Vagina (tissue), 2 donors: ENCODE measurements at regions not wholly inside any gene's neighbourhood (a gene's known extent, or its start where the extent isn't known, plus 50 kb on each side); places are given as distances from the start of the nearest gene placed in this dataset.

Experiments
- DNase-seq, 2 donors: peaks; one replicate each; pipeline ENCODE4 v3.0.0-alpha.2; 2017; ENCODE audit errors: extremely low spot score in 2 of 2
- H3K27ac ChIP-seq: fragments of 200-600 bp; sonication (generic); one replicate; pipeline ENCODE4 v1.5.1; 2019
- H3K27me3 ChIP-seq: fragments of 200-600 bp; sonication (generic); one replicate; pipeline ENCODE4 v1.5.1; 2019
- H3K36me3 ChIP-seq, 2 donors: fragments of 200-600 bp; sonication (generic); one replicate each; pipeline ENCODE4 v1.5.1; 2017 to 2019
- H3K4me1 ChIP-seq: fragments of 200-600 bp; sonication (generic); one replicate; pipeline ENCODE4 v1.5.1; 2019
- H3K4me3 ChIP-seq, 2 donors: fragments of 200-600 bp; sonication (generic); 1 replicate in 1 of 2; 2 replicates in 1 of 2; pipeline ENCODE4 v1.5.1; 2016 to 2019
- H3K9me3 ChIP-seq: fragments of 200-600 bp; sonication (generic); one replicate; pipeline ENCODE4 v1.5.1; 2019
- POLR2A ChIP-seq, 2 donors: fragments of 450-650 bp; IDR thresholded peaks; one replicate each; pipeline ENCODE4 v1.6.1; 2017; ENCODE audit warnings: antibody characterized with exemption in 2 of 2, mild to moderate bottlenecking in 2 of 2, moderate library complexity in 2 of 2
- POLR2AphosphoS5 ChIP-seq, 2 donors: sonication (generic); formaldehyde crosslinking; IDR thresholded peaks; one replicate each; pipeline ENCODE4 v1.9.0; 2017; ENCODE audit warnings: antibody characterized with exemption in 2 of 2, mild to moderate bottlenecking in 2 of 2, low read depth in 1 of 2; ENCODE audit not compliant: insufficient read depth in 1 of 2
- intact Hi-C: fragments of 100-400 bp; cut with DNase I; formaldehyde crosslinking; loops from one replicate; pipeline ENCODE4 v1.15.1; 2023
- TF ChIP-seq, protein P1 (sequence below), 3 experiments: fragments of 450-650 bp in 2 of 3; fragments of 200-600 bp in 1 of 3; sonication (generic) in 1 of 3; IDR thresholded peaks; one replicate each; pipeline ENCODE4 v1.5.1; 2017 to 2019; ENCODE audit warnings: antibody characterized with exemption in 3 of 3, mild to moderate bottlenecking in 2 of 3, moderate library complexity in 2 of 3

DNA sequence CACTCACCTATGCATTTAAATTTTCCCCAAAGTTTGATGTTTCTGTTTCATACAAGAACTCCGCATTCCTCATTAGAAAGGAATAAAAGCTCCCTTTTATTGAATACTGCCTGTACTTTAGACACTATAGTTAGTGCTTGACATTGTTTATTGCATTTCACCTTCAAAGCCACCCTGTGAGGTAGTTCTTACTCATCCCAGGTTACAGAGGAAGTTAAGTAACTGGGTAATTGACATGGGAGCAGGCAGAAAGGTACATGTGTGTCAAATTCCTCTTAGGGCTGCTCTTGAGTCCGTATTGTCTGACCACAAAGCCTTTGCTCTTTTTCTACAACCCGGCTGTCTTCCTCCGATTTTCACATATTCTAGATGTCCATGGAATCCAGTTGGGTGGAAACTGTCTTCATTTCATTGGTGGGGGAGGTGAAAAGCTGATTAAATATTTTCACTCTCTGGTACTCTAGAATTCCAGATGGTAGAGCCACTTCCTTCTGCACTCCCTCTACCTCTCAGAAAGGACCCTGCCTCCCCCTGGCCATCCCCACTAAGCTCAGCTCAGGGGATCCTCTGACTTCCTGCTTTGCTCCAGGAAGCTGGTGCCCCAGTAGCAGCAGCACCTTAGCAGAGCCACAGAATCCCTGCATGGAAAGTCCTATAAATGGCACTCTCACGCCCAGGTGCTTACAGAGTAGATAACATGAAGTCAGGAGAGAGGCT lies 319.2 kb downstream of the LRATD1 start:
- no peak for DNase-seq
- TF ChIP-seq, protein P1, sequence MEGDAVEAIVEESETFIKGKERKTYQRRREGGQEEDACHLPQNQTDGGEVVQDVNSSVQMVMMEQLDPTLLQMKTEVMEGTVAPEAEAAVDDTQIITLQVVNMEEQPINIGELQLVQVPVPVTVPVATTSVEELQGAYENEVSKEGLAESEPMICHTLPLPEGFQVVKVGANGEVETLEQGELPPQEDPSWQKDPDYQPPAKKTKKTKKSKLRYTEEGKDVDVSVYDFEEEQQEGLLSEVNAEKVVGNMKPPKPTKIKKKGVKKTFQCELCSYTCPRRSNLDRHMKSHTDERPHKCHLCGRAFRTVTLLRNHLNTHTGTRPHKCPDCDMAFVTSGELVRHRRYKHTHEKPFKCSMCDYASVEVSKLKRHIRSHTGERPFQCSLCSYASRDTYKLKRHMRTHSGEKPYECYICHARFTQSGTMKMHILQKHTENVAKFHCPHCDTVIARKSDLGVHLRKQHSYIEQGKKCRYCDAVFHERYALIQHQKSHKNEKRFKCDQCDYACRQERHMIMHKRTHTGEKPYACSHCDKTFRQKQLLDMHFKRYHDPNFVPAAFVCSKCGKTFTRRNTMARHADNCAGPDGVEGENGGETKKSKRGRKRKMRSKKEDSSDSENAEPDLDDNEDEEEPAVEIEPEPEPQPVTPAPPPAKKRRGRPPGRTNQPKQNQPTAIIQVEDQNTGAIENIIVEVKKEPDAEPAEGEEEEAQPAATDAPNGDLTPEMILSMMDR (IDR thresholded peaks at IDR 0.05) = no peak
- TF ChIP-seq POLR2A (IDR thresholded peaks at IDR 0.05) (no peak), POLR2AphosphoS5 (IDR thresholded peaks at IDR 0.05; ENCODE audit: insufficient read depth in 1 of 2, low read depth in 1 of 2) (no peak)
- intact Hi-C loops = no loop called here

DNA sequence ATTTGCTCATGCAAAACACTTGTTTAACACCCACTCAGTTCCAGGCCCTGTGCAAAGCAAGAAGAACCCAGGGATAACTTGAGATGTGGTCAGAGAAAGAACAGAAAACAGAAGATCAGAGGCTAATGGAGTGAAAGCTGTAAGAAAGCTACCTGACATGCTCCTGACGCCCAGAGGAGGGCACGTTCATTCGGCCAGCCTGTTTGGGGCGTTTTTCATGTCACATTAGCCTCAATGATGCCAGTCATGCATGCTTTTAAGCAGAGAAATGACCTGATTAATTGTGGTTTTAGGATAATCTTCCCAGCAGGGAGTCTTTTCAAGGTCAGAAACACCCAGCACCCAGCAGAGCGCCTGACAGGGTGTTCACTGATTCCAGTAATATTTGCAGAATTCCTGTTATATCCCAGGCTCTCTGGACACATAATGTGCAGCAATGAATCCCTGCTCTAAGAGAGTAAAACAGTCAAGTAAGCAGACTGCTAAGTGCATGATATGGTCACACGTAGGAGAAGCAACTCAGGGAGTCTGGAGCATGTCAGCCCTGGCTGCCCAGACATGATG lies 320.0 kb downstream of the LRATD1 start:
- Histone ChIP-seq H3K4me3 (no peak overlapping the region), H3K9me3 (no peaks in the 10 kb centered on the region), H3K4me1 (no peaks in the 10 kb centered on the region), H3K36me3 (no peaks in the 10 kb centered on the region), H3K27me3 (no peaks in the 10 kb centered on the region), H3K27ac (no peak overlapping the region)
- no peak for DNase-seq
- intact Hi-C loops = no loop called here
- no peak for TF ChIP-seq POLR2A (IDR thresholded peaks at IDR 0.05)
- TF ChIP-seq, protein P1 (IDR thresholded peaks at IDR 0.05) = no peak
- no peak for TF ChIP-seq POLR2AphosphoS5 (IDR thresholded peaks at IDR 0.05; ENCODE audit: insufficient read depth in 1 of 2, low read depth in 1 of 2)

More for the DNA sequence above, 319.2 kb downstream of the LRATD1 start:
- Histone ChIP-seq H3K4me3 (no peak overlapping the region), H3K36me3 (no peaks in the 10 kb centered on the region), H3K9me3 (no peaks in the 10 kb centered on the region), H3K27me3 (no peaks in the 10 kb centered on the region), H3K4me1 (no peaks in the 10 kb centered on the region), H3K27ac (no peak overlapping the region)

DNA sequence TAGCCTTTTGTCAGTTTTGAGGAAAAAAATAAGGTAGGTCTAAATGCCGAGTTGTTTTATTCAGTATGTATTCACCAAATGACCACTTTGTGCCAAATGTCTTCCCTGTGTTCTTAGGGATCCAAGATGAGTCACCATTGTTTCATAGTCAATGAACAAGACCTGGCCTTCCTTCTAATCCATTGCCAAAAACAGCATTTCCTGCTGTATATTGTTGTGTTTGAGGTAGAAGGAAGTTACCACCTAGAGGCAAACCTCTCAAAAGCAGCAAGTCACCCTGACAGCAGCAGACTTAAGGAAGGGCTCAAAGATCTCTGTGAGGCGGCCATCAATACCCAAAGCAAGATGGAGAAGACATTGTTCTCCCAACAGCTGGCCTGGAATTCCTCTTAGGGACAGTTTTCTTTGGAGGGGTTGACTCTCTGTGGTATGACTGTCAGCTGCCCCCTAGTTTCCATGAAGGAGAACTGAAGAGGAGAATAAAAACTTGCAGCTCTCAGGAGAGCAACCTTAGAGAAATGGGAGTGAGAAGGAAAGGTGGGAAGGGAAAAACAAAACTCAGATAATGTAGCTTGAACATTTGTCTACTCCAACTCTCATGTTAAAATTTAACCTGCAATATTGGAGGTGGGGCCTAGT lies 328.3 kb downstream of the LRATD1 start:
- no peaks in the 10 kb centered on the region for H3K27me3 ChIP-seq
- TF ChIP-seq, protein P1 (IDR thresholded peaks at IDR 0.05) = no peak
- TF ChIP-seq POLR2AphosphoS5 (IDR thresholded peaks at IDR 0.05; ENCODE audit: insufficient read depth in 1 of 2, low read depth in 1 of 2) = no peak
- no peak for TF ChIP-seq POLR2A (IDR thresholded peaks at IDR 0.05)
- intact Hi-C loops = no loop called here
- no peaks in the 10 kb centered on the region for H3K9me3 ChIP-seq
- no peak overlapping the region for H3K4me3 ChIP-seq
- DNase-seq = no peak
- no peaks in the 10 kb centered on the region for H3K4me1 ChIP-seq
- H3K36me3 ChIP-seq = no peaks in the 10 kb centered on the region
- no peak overlapping the region for H3K27ac ChIP-seq

DNA sequence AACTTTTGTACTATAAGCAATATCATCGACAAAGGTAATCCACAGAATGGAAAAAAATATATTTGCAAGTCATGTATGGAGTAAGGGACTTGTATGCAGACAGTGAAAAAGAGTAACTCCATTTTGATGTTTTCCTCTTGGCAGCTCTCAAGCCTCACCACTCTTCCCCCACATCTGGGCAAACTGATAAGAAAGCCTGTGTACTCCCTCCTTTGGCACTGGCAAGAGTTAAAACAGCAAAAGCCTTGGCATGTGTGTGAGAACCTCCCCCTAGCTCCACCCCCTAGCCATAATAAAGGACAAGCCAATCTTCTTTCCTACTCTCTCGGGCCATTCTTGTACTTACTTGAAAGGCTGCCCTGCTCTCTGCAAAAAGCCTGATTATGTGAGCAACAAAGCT lies 335.2 kb downstream of the LRATD1 start:
- Histone ChIP-seq H3K27ac (no peak overlapping the region), H3K36me3 (no peaks in the 10 kb centered on the region), H3K9me3 (no peaks in the 10 kb centered on the region), H3K4me3 (no peak overlapping the region), H3K27me3 (no peaks in the 10 kb centered on the region), H3K4me1 (no peaks in the 10 kb centered on the region)
- TF ChIP-seq, protein P1 (IDR thresholded peaks at IDR 0.05) = no peak
- TF ChIP-seq POLR2A (IDR thresholded peaks at IDR 0.05) = no peak
- no peak for TF ChIP-seq POLR2AphosphoS5 (IDR thresholded peaks at IDR 0.05; ENCODE audit: insufficient read depth in 1 of 2, low read depth in 1 of 2)
- no peak for DNase-seq
- intact Hi-C loops = no loop called here

DNA sequence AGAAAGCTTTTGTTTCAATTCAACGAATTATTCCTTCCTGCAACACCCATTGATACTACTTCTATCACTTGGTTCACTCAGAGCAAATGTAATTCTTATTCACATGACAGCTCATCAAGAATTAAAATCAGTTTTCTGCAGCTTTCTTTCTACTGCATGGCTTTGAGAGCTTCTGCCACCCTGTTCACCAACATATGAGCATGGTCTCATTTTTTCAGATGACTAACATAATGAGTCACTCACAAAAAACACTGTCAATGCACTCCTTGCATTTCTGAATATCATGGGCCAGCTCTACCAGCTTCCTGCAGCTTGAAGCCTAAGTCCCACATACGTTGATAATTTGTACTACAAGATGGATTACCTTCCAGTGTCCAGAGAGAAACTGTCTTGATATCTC lies 342.9 kb downstream of the LRATD1 start:
- no peak for DNase-seq

More for the DNA sequence above, 342.9 kb downstream of the LRATD1 start:
- H3K4me1 ChIP-seq = no peaks in the 10 kb centered on the region
- H3K27ac ChIP-seq = no peak overlapping the region
- no peaks in the 10 kb centered on the region for H3K36me3 ChIP-seq
- intact Hi-C loops = no loop called here
- H3K27me3 ChIP-seq = no peaks in the 10 kb centered on the region
- TF ChIP-seq, protein P1 (IDR thresholded peaks at IDR 0.05) = no peak
- TF ChIP-seq POLR2AphosphoS5 (IDR thresholded peaks at IDR 0.05; ENCODE audit: insufficient read depth in 1 of 2, low read depth in 1 of 2) = no peak
- H3K9me3 ChIP-seq = no peaks in the 10 kb centered on the region
- H3K4me3 ChIP-seq = no peak overlapping the region
